Natural killer cell (primary cell): ENCODE measurements at regions not wholly inside any gene's neighbourhood (a gene's known extent, or its start where the extent isn't known, plus 50 kb on each side); places are given as distances from the start of the nearest gene placed in this dataset.

Experiments used
- ATAC-seq, 3 donors: fragments of 150-1000 bp in 2 of 3; fragments of 200-7000 bp in 1 of 3; cut with Tn5 transposase; 1 replicate in 1 of 3; 2 replicates in 2 of 3; pipeline ENCODE4 v1.10.0; 2021; ENCODE audit warnings: mild to moderate bottlenecking in 2 of 3, moderate library complexity in 2 of 3
- DNase-seq, 2 donors: peaks; one replicate each; pipeline versions ENCODE4 v3.0.0 to v3.0.0-alpha.2; 2013 to 2021; ENCODE audit warnings: mixed read lengths in 1 of 2
- H3K27ac ChIP-seq: one replicate; pipeline ENCODE4 v1.5.1; 2013; ENCODE audit warnings: mild to moderate bottlenecking, low read length
- H3K27me3 ChIP-seq: one replicate; pipeline ENCODE4 v1.6.1; 2013; ENCODE audit warnings: low read length; ENCODE audit not compliant: control insufficient read depth, insufficient read depth
- H3K36me3 ChIP-seq: one replicate; pipeline ENCODE4 v1.6.1; 2013; ENCODE audit warnings: low read length; ENCODE audit not compliant: control insufficient read depth, insufficient read depth
- H3K4me1 ChIP-seq: one replicate; pipeline ENCODE4 v1.6.1; 2013; ENCODE audit warnings: low read length; ENCODE audit not compliant: control insufficient read depth, insufficient read depth
- H3K4me3 ChIP-seq: one replicate; pipeline ENCODE4 v1.5.1; 2013; ENCODE audit warnings: low read length
- H3K9me3 ChIP-seq: one replicate; pipeline ENCODE4 v1.6.1; 2013; ENCODE audit warnings: low read length; ENCODE audit not compliant: control insufficient read depth, insufficient read depth
- H3K27ac Mint-ChIP-seq, 2 donors: one replicate each; pipeline ENCODE4 v1.8.0; 2022; ENCODE audit warnings: mild to moderate bottlenecking in 2 of 2, mixed read lengths in 2 of 2, moderate library complexity in 1 of 2
- H3K27me3 Mint-ChIP-seq, 2 donors: one replicate each; pipeline ENCODE4 v1.8.0; 2022; ENCODE audit warnings: low read depth in 2 of 2, mixed read lengths in 2 of 2
- H3K36me3 Mint-ChIP-seq: one replicate; pipeline ENCODE4 v1.8.0; 2022; ENCODE audit warnings: mixed read lengths
- H3K4me1 Mint-ChIP-seq, 2 donors: one replicate each; pipeline ENCODE4 v1.8.0; 2022; ENCODE audit warnings: mixed read lengths in 2 of 2
- H3K4me3 Mint-ChIP-seq: one replicate; pipeline ENCODE4 v1.8.0; 2022; ENCODE audit warnings: mild to moderate bottlenecking, moderate library complexity, mixed read lengths
- H3K9me3 Mint-ChIP-seq, 2 donors: one replicate each; pipeline ENCODE4 v1.8.0; 2022; ENCODE audit warnings: mixed read lengths in 2 of 2
- whole genome bisulfite sequencing: methylation state at CpG from one replicate; pipeline ENCODE4 v1.1.7; 2013; ENCODE audit warnings: missing lambda C conversion rate; ENCODE audit not compliant: insufficient coverage; 5-methylcytosine and 5-hydroxymethylcytosine counted together
- intact Hi-C: fragments of 100-400 bp; cut with micrococcal nuclease; formaldehyde crosslinking; loops from one replicate; pipeline ENCODE4 v1.14.2; 2022
- TF ChIP-seq, protein P1 (sequence below): fragments of 200-600 bp; IDR thresholded peaks from one replicate; pipeline ENCODE4 v1.8.0; 2022; ENCODE audit warnings: antibody characterized with exemption

DNA sequence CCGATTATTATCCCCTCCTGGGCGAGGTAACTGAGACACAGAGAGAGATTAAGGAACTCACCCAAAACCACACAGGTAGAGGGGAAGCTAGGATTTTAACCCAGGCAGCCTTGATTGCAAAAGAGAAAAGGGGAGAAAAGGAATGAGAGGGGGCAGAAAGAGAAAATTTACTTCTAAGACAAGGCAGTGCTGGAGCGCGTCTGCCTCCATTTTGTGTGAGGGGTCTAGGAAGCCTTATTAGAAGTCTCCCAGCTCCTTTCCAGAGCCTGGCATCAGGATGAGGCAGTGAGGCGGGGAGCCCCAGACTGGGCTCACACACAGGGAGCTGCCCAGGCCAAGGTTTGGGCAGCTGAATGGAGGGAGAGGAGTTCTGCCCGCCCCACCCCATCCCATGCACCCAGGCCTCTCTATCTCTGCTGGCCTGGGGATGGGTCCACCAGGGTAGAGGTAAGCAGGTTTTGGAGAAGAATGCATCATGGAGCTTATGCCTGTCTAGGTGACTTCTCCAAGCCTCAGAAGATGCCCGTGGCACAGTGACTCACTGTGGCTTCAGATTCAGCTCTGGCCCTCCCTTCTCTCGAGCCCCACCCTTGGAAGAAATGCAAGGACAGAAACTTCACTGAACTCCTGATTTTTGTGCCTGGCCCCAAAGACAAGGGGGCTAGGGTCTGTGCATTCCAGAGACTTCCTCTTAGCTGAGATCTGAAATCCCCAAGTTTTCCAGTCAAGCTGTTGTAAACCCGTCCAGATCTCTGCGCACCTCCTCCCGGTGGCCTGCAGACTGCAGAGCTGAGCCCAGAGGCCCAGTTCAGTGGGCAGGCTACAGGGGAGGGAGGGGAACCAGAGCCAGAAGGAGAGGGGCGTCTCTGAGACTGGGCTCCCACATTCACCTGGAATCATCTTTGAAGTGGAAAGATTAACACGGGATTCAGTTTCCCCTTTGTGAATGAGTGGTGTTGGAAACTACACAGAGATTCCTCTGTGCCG is 95.1 kb upstream of the CDH5 start:
- Histone ChIP-seq H3K36me3 (no peaks in the 10 kb centered on the region), H3K4me1 (peaks cover 8% of the 10 kb centered on the region), H3K27ac (no peak overlapping the region), H3K4me3 (no peak overlapping the region), H3K27me3 (peaks cover 5% of the 10 kb centered on the region), H3K9me3 (no peaks in the 10 kb centered on the region)
- whole genome bisulfite sequencing = 82% methylated on average over 11 of the region's 14 CpGs
- peaks cover 17 to 20% of the 10 kb centered on the region in 2 donors for H3K27me3 Mint-ChIP-seq
- no peaks in the 10 kb centered on the region for H3K36me3 Mint-ChIP-seq
- no peaks in the 10 kb centered on the region for H3K9me3 Mint-ChIP-seq
- H3K27ac Mint-ChIP-seq = no peak overlapping the region
- H3K4me3 Mint-ChIP-seq = no peak overlapping the region
- TF ChIP-seq, protein P1, sequence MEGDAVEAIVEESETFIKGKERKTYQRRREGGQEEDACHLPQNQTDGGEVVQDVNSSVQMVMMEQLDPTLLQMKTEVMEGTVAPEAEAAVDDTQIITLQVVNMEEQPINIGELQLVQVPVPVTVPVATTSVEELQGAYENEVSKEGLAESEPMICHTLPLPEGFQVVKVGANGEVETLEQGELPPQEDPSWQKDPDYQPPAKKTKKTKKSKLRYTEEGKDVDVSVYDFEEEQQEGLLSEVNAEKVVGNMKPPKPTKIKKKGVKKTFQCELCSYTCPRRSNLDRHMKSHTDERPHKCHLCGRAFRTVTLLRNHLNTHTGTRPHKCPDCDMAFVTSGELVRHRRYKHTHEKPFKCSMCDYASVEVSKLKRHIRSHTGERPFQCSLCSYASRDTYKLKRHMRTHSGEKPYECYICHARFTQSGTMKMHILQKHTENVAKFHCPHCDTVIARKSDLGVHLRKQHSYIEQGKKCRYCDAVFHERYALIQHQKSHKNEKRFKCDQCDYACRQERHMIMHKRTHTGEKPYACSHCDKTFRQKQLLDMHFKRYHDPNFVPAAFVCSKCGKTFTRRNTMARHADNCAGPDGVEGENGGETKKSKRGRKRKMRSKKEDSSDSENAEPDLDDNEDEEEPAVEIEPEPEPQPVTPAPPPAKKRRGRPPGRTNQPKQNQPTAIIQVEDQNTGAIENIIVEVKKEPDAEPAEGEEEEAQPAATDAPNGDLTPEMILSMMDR = no peak
- DNase-seq (no peak), ATAC-seq (no peak)
- H3K4me1 Mint-ChIP-seq = peaks cover 0 to 18% of the 10 kb centered on the region in 2 donors
- intact Hi-C loops = no loop called here

DNA sequence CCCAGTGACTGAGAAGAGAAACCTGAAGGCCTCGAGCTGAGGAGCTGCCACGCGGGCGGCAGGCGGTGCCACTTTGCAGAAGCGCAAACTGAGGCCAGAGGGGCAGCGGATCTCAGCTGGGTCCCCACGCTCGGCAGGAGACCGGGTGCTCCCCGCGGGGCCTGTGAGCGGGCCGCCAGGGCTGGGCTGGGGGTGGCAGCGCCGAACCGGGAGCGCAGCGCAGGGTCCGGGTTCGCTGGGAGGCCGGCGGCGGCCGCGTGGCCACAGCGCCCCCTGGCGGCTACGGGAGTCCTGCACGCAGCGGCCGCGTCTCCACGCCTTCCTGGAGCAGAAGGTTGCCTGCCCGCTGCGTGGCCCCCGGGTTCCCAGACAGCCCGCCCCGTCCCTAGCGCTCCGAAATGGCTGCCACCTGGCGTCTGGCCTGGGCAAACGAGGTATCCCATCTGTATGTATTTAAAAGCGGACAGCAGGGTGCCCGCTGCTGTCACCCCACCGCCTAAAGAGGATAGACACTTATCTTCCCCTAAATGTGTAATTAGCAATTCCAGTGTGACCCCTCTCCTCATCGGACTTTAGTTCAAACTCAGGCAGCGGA is 96.1 kb upstream of the CDH5 start:
- Histone ChIP-seq H3K36me3 (no peaks in the 10 kb centered on the region), H3K4me1 (peaks cover 8% of the 10 kb centered on the region), H3K9me3 (no peaks in the 10 kb centered on the region), H3K27ac (no peak overlapping the region), H3K27me3 (peaks cover 5% of the 10 kb centered on the region), H3K4me3 (no peak overlapping the region)
- TF ChIP-seq, protein P1 = peak; percentile 93
- Mint-ChIP-seq H3K9me3 (no peaks in the 10 kb centered on the region), H3K4me1 (peaks cover 0 to 20% of the 10 kb centered on the region in 2 donors), H3K4me3 (no peak overlapping the region), H3K27ac (no peak overlapping the region), H3K36me3 (no peaks in the 10 kb centered on the region), H3K27me3 (peaks cover 8 to 19% of the 10 kb centered on the region in 2 donors)
- peak; percentile 65 to 70 for DNase-seq
- intact Hi-C loops = no loop called here
- ATAC-seq = peak; percentile 50 to 91 (median 74)
- WGBS = 14% methylated on average over 48 of the region's 48 CpGs

DNA sequence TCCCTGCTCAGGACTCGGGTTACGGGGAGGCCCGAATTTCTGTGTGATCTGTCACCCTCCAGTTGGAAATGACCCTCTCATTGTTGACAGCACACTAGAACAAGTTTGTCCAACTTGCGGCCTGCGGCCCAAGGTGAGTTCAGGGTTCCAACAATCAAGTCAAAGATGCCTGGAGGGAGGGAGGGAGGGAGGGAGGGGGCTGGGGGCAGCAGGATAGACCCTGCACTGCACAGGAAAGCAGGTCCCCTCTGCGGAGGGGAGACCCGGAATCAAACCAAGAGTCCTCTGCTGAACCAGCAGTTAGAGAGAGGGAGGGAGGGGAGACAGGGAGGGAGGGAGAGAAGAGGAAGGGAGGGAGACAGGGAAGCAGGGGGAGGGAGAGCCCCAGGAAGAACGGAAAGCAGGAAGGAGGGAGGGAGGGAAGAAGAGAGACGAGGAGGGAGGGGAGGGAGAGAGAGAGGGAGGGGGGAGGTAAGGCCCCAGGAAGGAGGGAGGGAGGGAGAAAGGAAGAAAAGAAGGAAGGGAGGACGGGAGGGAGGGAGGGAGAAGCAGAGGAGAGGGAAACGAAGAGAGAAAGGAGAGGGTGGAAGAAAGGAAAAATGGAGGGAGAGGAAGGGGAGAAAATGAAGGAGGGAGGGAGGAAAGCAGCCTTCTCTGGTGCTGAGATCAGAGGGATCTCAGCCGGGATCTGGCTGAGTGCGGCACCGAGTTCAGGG is 96.7 kb upstream of the CDH5 start:
- Mint-ChIP-seq H3K4me3 (no peak overlapping the region), H3K27me3 (peaks cover 8 to 19% of the 10 kb centered on the region in 2 donors), H3K9me3 (no peaks in the 10 kb centered on the region), H3K4me1 (peaks cover 0 to 15% of the 10 kb centered on the region in 2 donors), H3K36me3 (no peaks in the 10 kb centered on the region), H3K27ac (no peak overlapping the region)
- TF ChIP-seq, protein P1 = no peak
- Histone ChIP-seq H3K4me1 (peaks cover 8% of the 10 kb centered on the region), H3K4me3 (no peak overlapping the region), H3K9me3 (no peaks in the 10 kb centered on the region), H3K27ac (no peak overlapping the region), H3K36me3 (no peaks in the 10 kb centered on the region), H3K27me3 (peaks cover 5% of the 10 kb centered on the region)
- DNase-seq (no peak), ATAC-seq (no peak)
- 66% methylated on average over 14 of the region's 14 CpGs for WGBS
- intact Hi-C loops = no loop called here
